Aorta (tissue), 5 donors: ENCODE measurements at regions not wholly inside any gene's neighbourhood (a gene's known extent, or its start where the extent isn't known, plus 50 kb on each side); places are given as distances from the start of the nearest gene placed in this dataset.

ENCODE experiments used
- ATAC-seq: fragments of 200-7000 bp; cut with Tn5 transposase; one replicate; pipeline ENCODE4 v1.9.1; 2022; ENCODE audit warnings: moderate library complexity; ENCODE audit not compliant: low FRiP score
- DNase-seq, 2 donors: peaks; one replicate each; pipeline ENCODE4 v3.0.0-alpha.2; 2020
- H3K27ac ChIP-seq, 2 donors: one replicate each; pipeline ENCODE4 v1.5.1; 2013; ENCODE audit warnings: low read length in 2 of 2, mild to moderate bottlenecking in 2 of 2, moderate library complexity in 2 of 2, control low read depth in 1 of 2, inconsistent platforms in 1 of 2, low read depth in 1 of 2
- H3K27me3 ChIP-seq, 2 donors: one replicate each; pipeline ENCODE4 v1.6.1; 2013; ENCODE audit warnings: control low read depth in 1 of 2, low read length in 1 of 2, mild to moderate bottlenecking in 1 of 2, moderate library complexity in 1 of 2; ENCODE audit not compliant: insufficient read depth in 2 of 2, control insufficient read depth in 1 of 2
- H3K36me3 ChIP-seq, 2 donors: one replicate each; pipeline ENCODE4 v1.6.1; 2013; ENCODE audit warnings: control low read depth in 1 of 2, low read length in 1 of 2, mild to moderate bottlenecking in 1 of 2; ENCODE audit not compliant: insufficient read depth in 2 of 2, control insufficient read depth in 1 of 2
- H3K4me1 ChIP-seq, 2 donors: one replicate each; pipeline ENCODE4 v1.6.1; 2013; ENCODE audit warnings: low read length in 2 of 2, control low read depth in 1 of 2, mild to moderate bottlenecking in 1 of 2, moderate library complexity in 1 of 2; ENCODE audit not compliant: insufficient read depth in 2 of 2, control insufficient read depth in 1 of 2
- H3K4me3 ChIP-seq, 2 donors: one replicate each; pipeline ENCODE4 v1.5.1; 2013; ENCODE audit warnings: low read length in 2 of 2, control low read depth in 1 of 2, mild to moderate bottlenecking in 1 of 2
- H3K9me3 ChIP-seq: one replicate; pipeline ENCODE4 v1.6.1; 2013; ENCODE audit warnings: mild to moderate bottlenecking, low read length; ENCODE audit not compliant: control insufficient read depth
- WGBS, 2 donors: extraction: QIAGEN DNeasy Blood & Tissue Kit; methylation state at CpG; one replicate each; pipeline ENCODE4 v1.1.7; 2013; 5-methylcytosine and 5-hydroxymethylcytosine counted together
- intact Hi-C, 2 donors: fragments of 100-400 bp; cut with DNase I; formaldehyde crosslinking; loops; one replicate each; pipeline versions ENCODE4 v1.14.2 to v1.15.0; 2022
- donor health status: healthy with polysubstance abuse.
- donor health status: Bipolar disorder and iron deficiency.
- donor health status: DM: no; HTN: no; CAD: no.
- donor health status: DM: no; HTN: no; CAD: no.
- donor health status: DM: yes; HTN: yes; CAD: no.

- H3K27me3 ChIP-seq = no peaks in the 10 kb centered on the region
- no peaks in the 10 kb centered on the region for H3K36me3 ChIP-seq
- 25 to 30% methylated on average over 5 of the region's 5 CpGs for WGBS, 2 donors
- no peak overlapping the region for H3K4me3 ChIP-seq
- H3K9me3 ChIP-seq = no peaks in the 10 kb centered on the region
- intact Hi-C loops = no loop called here
- no peak overlapping the region for H3K27ac ChIP-seq
- ATAC-seq (no peak), DNase-seq (no peak)
- peaks cover 0 to 4% of the 10 kb centered on the region in 2 donors for H3K4me1 ChIP-seq
Measured at GRCh38 chr12:92002673-92003382, 142.8 kb downstream of the BTG1 start.

GRCh38 chr12:92002195-92002649 is 143.4 kb downstream of the BTG1 start:
- Histone ChIP-seq H3K36me3 (no peaks in the 10 kb centered on the region), H3K9me3 (no peaks in the 10 kb centered on the region), H3K4me3 (no peak overlapping the region), H3K27me3 (no peaks in the 10 kb centered on the region), H3K27ac (peak overlapping the region in 1 of 2 donors; percentile 67), H3K4me1 (peaks cover 0 to 4% of the 10 kb centered on the region in 2 donors)
- DNase-seq (no peak), ATAC-seq (no peak)
- intact Hi-C loops = no loop called here
- 57 to 86% methylated on average over 1 of the region's 1 CpG for WGBS, 2 donors

GRCh38 chr12:92000597-92000996 is 145.0 kb downstream of the BTG1 start:
- H3K4me3 ChIP-seq = no peak overlapping the region

GRCh38 chr12:91999823-92000222 is 145.8 kb downstream of the BTG1 start:
- ATAC-seq = no peak
- intact Hi-C loops = no loop called here
- Histone ChIP-seq H3K4me3 (no peak overlapping the region), H3K9me3 (no peaks in the 10 kb centered on the region), H3K4me1 (peaks cover 0 to 4% of the 10 kb centered on the region in 2 donors), H3K36me3 (no peaks in the 10 kb centered on the region), H3K27me3 (no peaks in the 10 kb centered on the region), H3K27ac (no peak overlapping the region)
- DNase-seq = no peak
- 96 to 100% methylated on average over 1 of the region's 1 CpG for WGBS, 2 donors

More at GRCh38 chr12:92000597-92000996, 145.0 kb downstream of the BTG1 start:
- Histone ChIP-seq H3K27ac (no peak overlapping the region), H3K4me1 (peaks cover 0 to 4% of the 10 kb centered on the region in 2 donors), H3K36me3 (no peaks in the 10 kb centered on the region), H3K9me3 (no peaks in the 10 kb centered on the region), H3K27me3 (no peaks in the 10 kb centered on the region)
- DNase-seq (no peak), ATAC-seq (no peak)
- intact Hi-C loops = no loop called here
- 45 to 52% methylated on average over 2 of the region's 2 CpGs for WGBS, 2 donors

- H3K27ac ChIP-seq = no peak overlapping the region
- no peaks in the 10 kb centered on the region for H3K9me3 ChIP-seq
- 94 to 98% methylated on average over 2 of the region's 2 CpGs for WGBS, 2 donors
- ATAC-seq = no peak
- H3K4me3 ChIP-seq = no peak overlapping the region
- DNase-seq = no peak
- no peaks in the 10 kb centered on the region for H3K36me3 ChIP-seq
- H3K27me3 ChIP-seq = no peaks in the 10 kb centered on the region
- peaks cover 0 to 4% of the 10 kb centered on the region in 2 donors for H3K4me1 ChIP-seq
- intact Hi-C loops = no loop called here
Measured at GRCh38 chr12:91998316-91998715, 147.3 kb downstream of the BTG1 start.

- Histone ChIP-seq H3K4me1 (peaks cover 0 to 3% of the 10 kb centered on the region in 2 donors), H3K27me3 (no peaks in the 10 kb centered on the region), H3K27ac (no peak overlapping the region), H3K9me3 (no peaks in the 10 kb centered on the region), H3K4me3 (no peak overlapping the region), H3K36me3 (no peaks in the 10 kb centered on the region)
- no peak for ATAC-seq
- 88% methylated on average over 5 of the region's 5 CpGs for WGBS, 2 donors
- no peak for DNase-seq
- intact Hi-C loops = no loop called here
Measured at GRCh38 chr12:91994208-91994797, 151.3 kb downstream of the BTG1 start.

GRCh38 chr12:91993287-91994017 is 152.2 kb downstream of the BTG1 start:
- peaks cover 3% of the 10 kb centered on the region in 2 donors for H3K4me1 ChIP-seq
- ATAC-seq (no peak), DNase-seq (no peak)
- no peak overlapping the region for H3K27ac ChIP-seq
- intact Hi-C loops = no loop called here
- no peaks in the 10 kb centered on the region for H3K27me3 ChIP-seq
- H3K4me3 ChIP-seq = no peak overlapping the region
- WGBS, 2 donors = 96 to 97% methylated on average over 6 of the region's 6 CpGs
- H3K36me3 ChIP-seq = no peaks in the 10 kb centered on the region
- H3K9me3 ChIP-seq = no peaks in the 10 kb centered on the region

- no peak overlapping the region for H3K4me3 ChIP-seq
- intact Hi-C loops = no loop called here
- H3K27me3 ChIP-seq = no peaks in the 10 kb centered on the region
- ATAC-seq (no peak), DNase-seq (no peak)
- no peaks in the 10 kb centered on the region for H3K36me3 ChIP-seq
- peaks cover 6% of the 10 kb centered on the region in 2 donors for H3K4me1 ChIP-seq
- 84 to 90% methylated on average over 1 of the region's 1 CpG for WGBS, 2 donors
- no peaks in the 10 kb centered on the region for H3K9me3 ChIP-seq
- no peak overlapping the region for H3K27ac ChIP-seq
Measured at GRCh38 chr12:91991399-91992187, 154.1 kb downstream of the BTG1 start.
